ENCODE measurements at regions not wholly inside any gene's neighbourhood (a gene's known extent, or its start where the extent isn't known, plus 50 kb on each side); places are given as distances from the start of the nearest gene placed in this dataset.

GRCh38 chr11:127649958-127650357, 649.4 kb upstream of the KIRREL3 start:
- Mint-ChIP-seq H3K27me3 (ENCODE audit: low read depth) (no peaks in the 10 kb centered on the region), H3K36me3 (ENCODE audit: low read depth) (no peaks in the 10 kb centered on the region), H3K27ac (ENCODE audit: unreplicated experiment) (no peak overlapping the region), H3K4me1 (ENCODE audit: low read depth) (no peaks in the 10 kb centered on the region), H3K4me3 (ENCODE audit: unreplicated experiment) (no peak overlapping the region), H3K9me3 (ENCODE audit: low read depth) (no peaks in the 10 kb centered on the region)
- no peak for DNase-seq (ENCODE audit: low spot score)
- TF ChIP-seq CTCF (IDR thresholded peaks at IDR 0.05) = no peak

- no peak for TF ChIP-seq CTCF (IDR thresholded peaks at IDR 0.05)
- no peak for DNase-seq (ENCODE audit: low spot score)
- Mint-ChIP-seq H3K9me3 (ENCODE audit: low read depth) (no peaks in the 10 kb centered on the region), H3K4me1 (ENCODE audit: low read depth) (no peaks in the 10 kb centered on the region), H3K27ac (ENCODE audit: unreplicated experiment) (no peak overlapping the region), H3K4me3 (ENCODE audit: unreplicated experiment) (no peak overlapping the region), H3K27me3 (ENCODE audit: low read depth) (no peaks in the 10 kb centered on the region), H3K36me3 (ENCODE audit: low read depth) (no peaks in the 10 kb centered on the region)
Observed at GRCh38 chr11:127649071-127649470, 648.5 kb upstream of the KIRREL3 start.

GRCh38 chr11:127648583-127648982, 648.0 kb upstream of the KIRREL3 start:
- H3K4me3 Mint-ChIP-seq (ENCODE audit: unreplicated experiment) = no peak overlapping the region
- H3K4me1 Mint-ChIP-seq (ENCODE audit: low read depth) = no peaks in the 10 kb centered on the region
- no peaks in the 10 kb centered on the region for H3K9me3 Mint-ChIP-seq (ENCODE audit: low read depth)
- no peak for TF ChIP-seq CTCF (IDR thresholded peaks at IDR 0.05)
- no peak overlapping the region for H3K27ac Mint-ChIP-seq (ENCODE audit: unreplicated experiment)
- no peaks in the 10 kb centered on the region for H3K36me3 Mint-ChIP-seq (ENCODE audit: low read depth)
- no peak for DNase-seq (ENCODE audit: low spot score)
- no peaks in the 10 kb centered on the region for H3K27me3 Mint-ChIP-seq (ENCODE audit: low read depth)

GRCh38 chr11:127644366-127644765, 643.8 kb upstream of the KIRREL3 start:
- Mint-ChIP-seq H3K36me3 (ENCODE audit: low read depth) (no peaks in the 10 kb centered on the region), H3K27me3 (ENCODE audit: low read depth) (no peaks in the 10 kb centered on the region), H3K4me1 (ENCODE audit: low read depth) (no peaks in the 10 kb centered on the region), H3K27ac (ENCODE audit: unreplicated experiment) (no peak overlapping the region), H3K9me3 (ENCODE audit: low read depth) (no peaks in the 10 kb centered on the region), H3K4me3 (ENCODE audit: unreplicated experiment) (no peak overlapping the region)
- no peak for TF ChIP-seq CTCF (IDR thresholded peaks at IDR 0.05)
- no peak for DNase-seq (ENCODE audit: low spot score)

DNA sequence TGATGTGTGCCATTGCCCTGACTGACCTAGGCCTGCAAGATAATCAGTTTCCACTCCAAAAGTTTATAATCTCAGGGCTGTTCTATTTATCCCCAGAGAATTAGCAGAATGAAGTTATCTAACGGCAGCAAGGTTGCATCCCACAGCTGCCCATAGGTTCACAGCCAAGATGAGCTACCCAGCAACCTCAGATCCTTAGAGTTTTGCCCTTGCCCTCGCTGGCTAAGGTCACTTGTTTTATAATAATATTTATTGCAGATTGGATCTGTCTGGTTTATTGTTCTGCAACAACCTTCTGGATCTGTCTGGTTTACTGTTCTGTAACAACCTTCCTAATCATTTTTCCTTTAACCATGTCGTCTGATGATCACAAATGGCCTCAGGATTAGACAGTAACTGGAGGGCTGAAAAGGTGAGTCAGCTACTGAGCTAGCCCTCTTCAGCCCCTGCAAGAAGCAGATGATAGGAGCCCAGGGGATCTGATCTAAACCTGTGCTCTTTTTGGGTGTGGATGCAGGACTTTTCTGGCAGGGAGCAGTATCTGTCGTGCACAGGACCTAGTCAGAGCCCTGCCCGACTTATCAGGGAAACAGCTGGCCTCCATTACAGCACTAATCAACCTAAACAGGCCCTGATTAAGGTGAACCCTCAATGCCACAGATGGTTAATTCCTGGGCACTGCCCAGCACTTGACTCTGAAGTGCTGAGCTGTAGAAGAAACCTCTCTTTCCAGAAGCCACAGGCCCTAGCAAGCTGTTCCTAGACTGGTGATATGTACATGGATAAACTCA, 642.9 kb upstream of the KIRREL3 start:
- Mint-ChIP-seq H3K4me1 (ENCODE audit: low read depth) (no peaks in the 10 kb centered on the region), H3K36me3 (ENCODE audit: low read depth) (no peaks in the 10 kb centered on the region), H3K9me3 (ENCODE audit: low read depth) (no peaks in the 10 kb centered on the region), H3K27me3 (ENCODE audit: low read depth) (no peaks in the 10 kb centered on the region), H3K27ac (ENCODE audit: unreplicated experiment) (no peak overlapping the region), H3K4me3 (ENCODE audit: unreplicated experiment) (no peak overlapping the region)
- TF ChIP-seq CTCF (IDR thresholded peaks at IDR 0.05) = no peak
- DNase-seq (ENCODE audit: low spot score) = no peak
